ENCODE measurements at regions not wholly inside any gene's neighbourhood (a gene's known extent, or its start where the extent isn't known, plus 50 kb on each side); places are given as distances from the start of the nearest gene placed in this dataset.
"Not testable (repeated sequence)": the region's sequence is repeated elsewhere in the genome, so short reads cannot be mapped to it uniquely, and the experiment has no call there.

- intact Hi-C loops (cut with micrococcal nuclease), result not testable (repeated sequence)
Measured at GRCh38 chr3:912717-913116, 180.1 kb upstream of the CNTN6 start.

GRCh38 chr3:923161-923910, 169.5 kb upstream of the CNTN6 start:
- H3K36me3 Mint-ChIP-seq (ENCODE audit: low read depth), result no peaks in the 10 kb centered on the region
- intact Hi-C loops (cut with micrococcal nuclease), result no loop called here
- no peaks in the 10 kb centered on the region for H3K4me1 Mint-ChIP-seq (ENCODE audit: low read depth)
- no peak overlapping the region for H3K4me3 Mint-ChIP-seq
- no peaks in the 10 kb centered on the region for H3K9me3 Mint-ChIP-seq
- no peaks in the 10 kb centered on the region for H3K27me3 Mint-ChIP-seq
- no peak overlapping the region for H3K27ac Mint-ChIP-seq

More at GRCh38 chr3:912717-913116, 180.1 kb upstream of the CNTN6 start:
- not testable (repeated sequence) for H3K4me3 Mint-ChIP-seq; H3K36me3 Mint-ChIP-seq (ENCODE audit: low read depth); H3K27ac Mint-ChIP-seq; H3K27me3 Mint-ChIP-seq; H3K4me1 Mint-ChIP-seq (ENCODE audit: low read depth)
- H3K9me3 Mint-ChIP-seq, result peaks cover 34% of the 10 kb centered on the region

GRCh38 chr3:930866-931265, 162.0 kb upstream of the CNTN6 start:
- H3K9me3 Mint-ChIP-seq, result peaks cover 42% of the 10 kb centered on the region
- H3K36me3 Mint-ChIP-seq (ENCODE audit: low read depth), result no peaks in the 10 kb centered on the region
- no peak overlapping the region for H3K4me3 Mint-ChIP-seq
- no peaks in the 10 kb centered on the region for H3K27me3 Mint-ChIP-seq
- no peak overlapping the region for H3K27ac Mint-ChIP-seq
- H3K4me1 Mint-ChIP-seq (ENCODE audit: low read depth), result no peaks in the 10 kb centered on the region
- intact Hi-C loops (cut with micrococcal nuclease), result no loop called here

- Mint-ChIP-seq H3K36me3 (ENCODE audit: low read depth) (no peaks in the 10 kb centered on the region), H3K9me3 (peaks cover 51% of the 10 kb centered on the region), H3K4me1 (ENCODE audit: low read depth) (no peaks in the 10 kb centered on the region), H3K27me3 (no peaks in the 10 kb centered on the region), H3K4me3 (no peak overlapping the region), H3K27ac (no peak overlapping the region)
- intact Hi-C loops (cut with micrococcal nuclease), result no loop called here
Measured at GRCh38 chr3:933326-933725, 159.5 kb upstream of the CNTN6 start.

- Mint-ChIP-seq H3K4me1 (ENCODE audit: low read depth) (no peaks in the 10 kb centered on the region), H3K27ac (no peak overlapping the region), H3K36me3 (ENCODE audit: low read depth) (no peaks in the 10 kb centered on the region), H3K27me3 (no peaks in the 10 kb centered on the region), H3K9me3 (peaks cover 45% of the 10 kb centered on the region), H3K4me3 (no peak overlapping the region)
- intact Hi-C loops (cut with micrococcal nuclease), result no loop called here
Measured at GRCh38 chr3:944786-945185, 148.0 kb upstream of the CNTN6 start.

- no peaks in the 10 kb centered on the region for H3K36me3 Mint-ChIP-seq (ENCODE audit: low read depth)
- H3K27me3 Mint-ChIP-seq, result no peaks in the 10 kb centered on the region
- no peak overlapping the region for H3K4me3 Mint-ChIP-seq
- intact Hi-C loops (cut with micrococcal nuclease), result no loop called here
- H3K4me1 Mint-ChIP-seq (ENCODE audit: low read depth), result no peaks in the 10 kb centered on the region
- H3K9me3 Mint-ChIP-seq, result peaks cover 45% of the 10 kb centered on the region
- H3K27ac Mint-ChIP-seq, result no peak overlapping the region
Measured at GRCh38 chr3:945738-946137, 147.1 kb upstream of the CNTN6 start.

- Mint-ChIP-seq H3K27me3 (no peaks in the 10 kb centered on the region), H3K4me1 (ENCODE audit: low read depth) (no peaks in the 10 kb centered on the region)
Measured at GRCh38 chr3:952906-953305, 139.9 kb upstream of the CNTN6 start.

GRCh38 chr3:963255-963654, 129.6 kb upstream of the CNTN6 start:
- Mint-ChIP-seq H3K36me3 (ENCODE audit: low read depth) (no peaks in the 10 kb centered on the region), H3K9me3 (peaks cover 72% of the 10 kb centered on the region), H3K27ac (no peak overlapping the region), H3K4me1 (ENCODE audit: low read depth) (no peaks in the 10 kb centered on the region), H3K4me3 (no peak overlapping the region), H3K27me3 (no peaks in the 10 kb centered on the region)
- intact Hi-C loops (cut with micrococcal nuclease), result no loop called here

More at GRCh38 chr3:952906-953305, 139.9 kb upstream of the CNTN6 start:
- H3K36me3 Mint-ChIP-seq (ENCODE audit: low read depth), result no peaks in the 10 kb centered on the region
- H3K27ac Mint-ChIP-seq, result no peak overlapping the region
- intact Hi-C loops (cut with micrococcal nuclease), result no loop called here
- H3K4me3 Mint-ChIP-seq, result no peak overlapping the region
- peaks cover 66% of the 10 kb centered on the region for H3K9me3 Mint-ChIP-seq

GRCh38 chr3:963755-964154, 129.1 kb upstream of the CNTN6 start:
- H3K27me3 Mint-ChIP-seq, result no peaks in the 10 kb centered on the region

GRCh38 chr3:965826-966225, 127.0 kb upstream of the CNTN6 start:
- peaks cover 73% of the 10 kb centered on the region for H3K9me3 Mint-ChIP-seq
- no peaks in the 10 kb centered on the region for H3K4me1 Mint-ChIP-seq (ENCODE audit: low read depth)
- intact Hi-C loops (cut with micrococcal nuclease), result no loop called here
- H3K27ac Mint-ChIP-seq, result no peak overlapping the region
- no peaks in the 10 kb centered on the region for H3K27me3 Mint-ChIP-seq
- no peak overlapping the region for H3K4me3 Mint-ChIP-seq
- no peaks in the 10 kb centered on the region for H3K36me3 Mint-ChIP-seq (ENCODE audit: low read depth)

More at GRCh38 chr3:963755-964154, 129.1 kb upstream of the CNTN6 start:
- Mint-ChIP-seq H3K4me1 (ENCODE audit: low read depth) (no peaks in the 10 kb centered on the region), H3K36me3 (ENCODE audit: low read depth) (no peaks in the 10 kb centered on the region), H3K4me3 (no peak overlapping the region), H3K9me3 (peaks cover 70% of the 10 kb centered on the region), H3K27ac (no peak overlapping the region)
- intact Hi-C loops (cut with micrococcal nuclease), result no loop called here

GRCh38 chr3:966341-966740, 126.5 kb upstream of the CNTN6 start:
- Mint-ChIP-seq H3K9me3 (peaks cover 74% of the 10 kb centered on the region), H3K36me3 (ENCODE audit: low read depth) (no peaks in the 10 kb centered on the region)
- intact Hi-C loops (cut with micrococcal nuclease), result no loop called here

GRCh38 chr3:973340-973739, 119.5 kb upstream of the CNTN6 start:
- Mint-ChIP-seq H3K36me3 (ENCODE audit: low read depth) (no peaks in the 10 kb centered on the region), H3K4me3 (no peak overlapping the region), H3K27me3 (no peaks in the 10 kb centered on the region), H3K27ac (no peak overlapping the region), H3K9me3 (peaks cover 62% of the 10 kb centered on the region), H3K4me1 (ENCODE audit: low read depth) (no peaks in the 10 kb centered on the region)
- intact Hi-C loops (cut with micrococcal nuclease), result no loop called here

More at GRCh38 chr3:966341-966740, 126.5 kb upstream of the CNTN6 start:
- H3K27me3 Mint-ChIP-seq, result no peaks in the 10 kb centered on the region
- H3K27ac Mint-ChIP-seq, result no peak overlapping the region
- no peak overlapping the region for H3K4me3 Mint-ChIP-seq
- no peaks in the 10 kb centered on the region for H3K4me1 Mint-ChIP-seq (ENCODE audit: low read depth)

GRCh38 chr3:976006-976405, 116.8 kb upstream of the CNTN6 start:
- Mint-ChIP-seq H3K27ac (no peak overlapping the region), H3K36me3 (ENCODE audit: low read depth) (no peaks in the 10 kb centered on the region), H3K9me3 (peaks cover 58% of the 10 kb centered on the region)

GRCh38 chr3:981156-981555, 111.7 kb upstream of the CNTN6 start:
- H3K9me3 Mint-ChIP-seq, result peaks cover 71% of the 10 kb centered on the region
- H3K36me3 Mint-ChIP-seq (ENCODE audit: low read depth), result no peaks in the 10 kb centered on the region
- intact Hi-C loops (cut with micrococcal nuclease), result no loop called here
- no peak overlapping the region for H3K4me3 Mint-ChIP-seq
- H3K27me3 Mint-ChIP-seq, result no peaks in the 10 kb centered on the region
- H3K4me1 Mint-ChIP-seq (ENCODE audit: low read depth), result no peaks in the 10 kb centered on the region
- no peak overlapping the region for H3K27ac Mint-ChIP-seq

More at GRCh38 chr3:976006-976405, 116.8 kb upstream of the CNTN6 start:
- Mint-ChIP-seq H3K4me1 (ENCODE audit: low read depth) (no peaks in the 10 kb centered on the region), H3K27me3 (no peaks in the 10 kb centered on the region), H3K4me3 (no peak overlapping the region)
- intact Hi-C loops (cut with micrococcal nuclease), result no loop called here

GRCh38 chr3:988785-989184, 104.0 kb upstream of the CNTN6 start:
- Mint-ChIP-seq H3K9me3 (peaks cover 76% of the 10 kb centered on the region), H3K27ac (no peak overlapping the region), H3K27me3 (no peaks in the 10 kb centered on the region), H3K4me3 (no peak overlapping the region), H3K4me1 (ENCODE audit: low read depth) (no peaks in the 10 kb centered on the region), H3K36me3 (ENCODE audit: low read depth) (no peaks in the 10 kb centered on the region)
- intact Hi-C loops (cut with micrococcal nuclease), result no loop called here
